ENCODE measurements at regions not wholly inside any gene's neighbourhood (a gene's known extent, or its start where the extent isn't known, plus 50 kb on each side); places are given as distances from the start of the nearest gene placed in this dataset.

- no peak overlapping the region for H3K27ac ChIP-seq
- no peak for DNase-seq (ENCODE audit: low read depth, low spot score)
Measured at GRCh38 chr12:107530701-107531100, 154.9 kb upstream of the PWP1 start.

DNA sequence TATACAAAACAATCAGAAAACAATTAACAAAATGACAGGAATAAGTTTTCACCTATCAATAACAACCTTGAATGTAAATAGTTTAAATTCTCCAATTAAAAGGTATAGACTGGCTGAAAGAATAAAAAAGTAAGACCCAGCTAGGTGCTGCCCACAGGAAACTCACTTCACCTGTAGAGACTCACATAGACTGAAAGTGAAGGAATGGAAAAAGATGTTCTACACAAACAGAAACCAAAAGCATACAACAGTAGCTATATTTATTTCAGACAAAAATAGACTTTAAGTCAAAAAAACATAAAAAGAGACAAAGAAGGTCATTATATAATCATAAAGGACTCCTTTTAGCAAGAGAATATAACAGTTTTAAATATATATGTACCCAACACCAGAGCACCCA, 152.4 kb upstream of the PWP1 start:
- DNase-seq (ENCODE audit: low read depth, low spot score), result no peak
- no peak overlapping the region for H3K27ac ChIP-seq

DNA sequence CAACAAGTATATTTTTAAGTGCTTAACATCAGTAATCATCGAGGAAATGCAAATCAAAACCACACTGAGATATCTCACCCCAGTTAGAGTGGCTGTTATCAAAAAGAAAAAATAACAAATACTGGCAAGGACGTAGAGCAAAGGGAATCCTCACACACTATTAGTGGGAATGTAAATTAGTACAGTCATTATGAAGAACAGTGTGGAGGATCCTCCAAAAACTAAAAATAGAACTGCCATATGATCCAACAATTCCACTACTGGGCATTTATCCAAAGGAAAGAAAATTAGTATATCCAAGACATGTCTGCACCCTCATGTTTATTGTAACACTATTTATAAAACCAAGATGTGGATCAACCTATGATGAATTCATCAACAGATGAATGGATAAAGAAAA, 149.0 kb upstream of the PWP1 start:
- no peak for DNase-seq (ENCODE audit: low read depth, low spot score)
- no peak overlapping the region for H3K27ac ChIP-seq

- H3K27ac ChIP-seq, result no peak overlapping the region
- no peak for DNase-seq (ENCODE audit: low read depth, low spot score)
Measured at GRCh38 chr12:107537464-107538119, 148.0 kb upstream of the PWP1 start.

- H3K27ac ChIP-seq, result no peak overlapping the region
- no peak for DNase-seq (ENCODE audit: low read depth, low spot score)
Measured at GRCh38 chr12:107539196-107539939, 146.2 kb upstream of the PWP1 start.

- no peak for DNase-seq (ENCODE audit: low read depth, low spot score)
Measured at GRCh38 chr12:107541001-107541705, 144.4 kb upstream of the PWP1 start.

DNA sequence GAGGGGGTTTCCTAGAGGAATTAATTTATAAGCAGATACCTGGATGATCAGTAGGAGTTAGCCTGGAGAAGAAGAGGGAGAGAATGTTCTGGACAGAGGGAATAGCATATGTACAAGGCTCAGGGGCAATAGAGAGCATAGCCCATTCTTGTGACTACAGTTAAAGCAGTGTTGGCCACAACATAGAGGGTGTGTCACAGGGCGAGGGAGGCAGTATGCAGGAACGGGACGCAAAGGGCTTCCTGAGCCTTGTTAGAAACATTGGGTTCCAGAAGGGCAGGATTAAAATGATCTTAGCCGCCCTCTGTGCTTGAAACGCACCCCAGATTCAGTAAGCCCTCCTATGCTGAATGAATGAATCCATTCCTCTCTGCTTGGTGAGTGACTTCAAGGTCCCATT, 142.2 kb upstream of the PWP1 start:
- H3K27ac ChIP-seq, result no peak overlapping the region

More at GRCh38 chr12:107541001-107541705, 144.4 kb upstream of the PWP1 start:
- no peak overlapping the region for H3K27ac ChIP-seq

GRCh38 chr12:107543841-107544240, 141.8 kb upstream of the PWP1 start:
- no peak overlapping the region for H3K27ac ChIP-seq
- DNase-seq (ENCODE audit: low read depth, low spot score), result no peak

More for the DNA sequence above, 142.2 kb upstream of the PWP1 start:
- DNase-seq (ENCODE audit: low read depth, low spot score), result no peak

GRCh38 chr12:107544937-107545336, 140.7 kb upstream of the PWP1 start:
- DNase-seq (ENCODE audit: low read depth, low spot score), result no peak
- H3K27ac ChIP-seq, result no peak overlapping the region

DNA sequence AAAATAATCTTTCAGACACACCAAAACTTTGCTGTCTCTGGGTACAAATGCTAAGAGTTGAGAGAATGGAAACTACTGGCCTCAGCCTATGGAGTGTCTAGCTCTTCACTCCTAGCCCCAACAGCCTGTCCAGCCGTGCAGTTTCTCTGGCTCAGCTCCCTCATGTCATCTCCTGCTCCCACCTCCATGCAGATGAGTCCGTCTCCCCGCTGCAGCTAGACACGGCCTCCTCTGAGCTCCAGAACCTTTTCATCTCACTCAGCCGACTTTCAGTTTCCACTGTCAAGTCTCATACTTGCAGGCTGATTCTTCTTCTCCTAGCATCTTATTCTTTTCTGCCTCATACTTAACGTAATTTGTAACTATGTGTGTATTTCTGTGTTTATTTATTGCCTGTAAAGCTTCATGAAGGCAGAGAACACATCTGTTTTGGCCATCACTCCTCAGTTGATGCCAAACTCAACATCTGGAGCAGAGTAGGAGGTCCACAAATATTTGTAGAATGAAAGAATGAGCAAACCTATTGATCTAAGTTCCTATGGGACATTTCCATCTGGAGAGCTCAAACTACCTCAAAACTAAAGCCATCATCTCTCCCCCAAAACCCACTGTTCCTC, 139.8 kb upstream of the PWP1 start:
- no peak for DNase-seq (ENCODE audit: low read depth, low spot score)

GRCh38 chr12:107547389-107547788, 138.2 kb upstream of the PWP1 start:
- H3K27ac ChIP-seq, result no peak overlapping the region
- DNase-seq (ENCODE audit: low read depth, low spot score), result no peak

More for the DNA sequence above, 139.8 kb upstream of the PWP1 start:
- H3K27ac ChIP-seq, result no peak overlapping the region

DNA sequence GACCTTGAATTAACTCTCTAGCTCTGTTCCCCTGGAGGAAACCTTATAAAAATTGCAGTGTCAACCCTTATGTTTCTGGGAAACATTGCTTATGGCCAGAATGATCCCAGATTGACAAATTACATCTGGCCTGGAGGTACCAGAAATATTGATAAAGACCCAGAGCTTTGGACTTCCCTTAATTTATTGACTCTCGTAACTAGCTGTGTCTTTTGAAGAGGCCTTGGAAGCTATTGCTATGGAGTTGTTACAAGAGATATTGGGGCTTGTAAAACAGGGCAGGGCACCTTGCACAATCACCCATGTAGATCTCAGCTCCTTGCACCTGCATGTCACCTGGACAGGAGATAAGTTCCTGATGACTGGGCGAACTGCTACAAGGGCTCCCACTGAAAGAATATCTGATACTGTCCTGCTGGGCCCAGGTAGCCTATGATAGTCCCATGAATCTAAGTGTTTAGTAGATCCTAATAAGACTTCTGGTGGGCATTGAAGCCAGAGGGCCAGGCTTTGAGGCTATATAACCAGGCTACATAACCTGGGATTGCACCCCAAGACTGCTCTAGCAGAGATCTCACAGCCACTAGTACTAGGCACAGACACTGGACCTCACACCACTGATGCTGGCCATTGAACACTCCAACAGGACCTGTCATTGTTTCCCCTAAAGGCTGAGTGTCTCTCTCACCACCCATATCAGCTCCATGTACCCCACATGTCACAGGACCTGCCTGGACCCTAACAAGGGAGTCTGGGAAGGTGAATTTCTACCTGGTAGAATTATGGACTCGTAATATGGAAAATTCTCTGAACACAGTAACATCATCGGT, 135.7 kb upstream of the PWP1 start:
- DNase-seq (ENCODE audit: low read depth, low spot score), result no peak
- H3K27ac ChIP-seq, result no peak overlapping the region

DNA sequence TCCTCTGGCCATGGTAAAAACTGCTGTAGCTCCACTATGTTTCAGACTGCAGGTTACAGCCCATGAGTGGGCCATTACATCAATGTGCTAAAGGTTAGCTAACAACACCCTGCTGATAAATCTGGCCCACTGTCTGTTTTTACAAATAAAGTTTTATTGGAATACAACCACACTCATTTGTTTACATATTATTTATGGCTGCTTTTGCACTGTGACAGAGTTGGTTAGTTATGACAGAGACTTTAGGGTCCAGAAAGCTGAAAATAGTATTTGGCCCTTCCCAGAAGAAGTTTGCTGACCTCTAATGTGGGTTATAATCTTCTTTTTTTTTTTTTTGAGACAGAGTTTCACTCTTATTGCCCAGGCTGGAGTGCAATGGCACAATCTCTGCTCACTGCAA, 134.2 kb upstream of the PWP1 start:
- DNase-seq (ENCODE audit: low read depth, low spot score), result no peak

GRCh38 chr12:107552263-107552662, 133.3 kb upstream of the PWP1 start:
- no peak overlapping the region for H3K27ac ChIP-seq
- no peak for DNase-seq (ENCODE audit: low read depth, low spot score)

More for the DNA sequence above, 134.2 kb upstream of the PWP1 start:
- H3K27ac ChIP-seq, result no peak overlapping the region

DNA sequence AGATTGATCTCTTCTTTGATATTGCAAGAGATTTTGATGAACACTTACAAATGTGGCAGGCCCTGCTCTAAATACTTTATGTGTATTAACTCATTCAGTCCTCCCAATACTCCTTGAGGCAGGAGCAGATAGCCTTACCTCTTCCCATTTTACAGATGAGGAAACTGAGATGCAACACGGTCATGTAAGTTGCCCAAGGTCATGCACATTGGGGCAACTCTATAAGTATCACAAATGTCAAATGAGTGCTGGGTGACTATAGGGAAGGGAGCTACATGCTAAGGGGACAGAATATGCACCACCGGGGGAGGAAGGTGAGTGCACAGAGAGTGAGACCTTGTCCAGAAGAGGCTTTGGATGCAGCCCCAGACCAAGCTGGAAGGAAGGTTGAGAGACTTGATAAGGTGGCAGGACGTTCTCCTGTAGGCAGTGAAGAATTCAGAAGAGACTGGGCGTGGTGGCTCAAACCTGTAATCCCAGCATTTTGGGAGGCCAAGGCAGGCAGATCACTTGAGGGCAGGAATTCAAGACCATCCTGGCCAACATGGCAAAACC, 132.3 kb upstream of the PWP1 start:
- no peak overlapping the region for H3K27ac ChIP-seq
- no peak for DNase-seq (ENCODE audit: low read depth, low spot score)

DNA sequence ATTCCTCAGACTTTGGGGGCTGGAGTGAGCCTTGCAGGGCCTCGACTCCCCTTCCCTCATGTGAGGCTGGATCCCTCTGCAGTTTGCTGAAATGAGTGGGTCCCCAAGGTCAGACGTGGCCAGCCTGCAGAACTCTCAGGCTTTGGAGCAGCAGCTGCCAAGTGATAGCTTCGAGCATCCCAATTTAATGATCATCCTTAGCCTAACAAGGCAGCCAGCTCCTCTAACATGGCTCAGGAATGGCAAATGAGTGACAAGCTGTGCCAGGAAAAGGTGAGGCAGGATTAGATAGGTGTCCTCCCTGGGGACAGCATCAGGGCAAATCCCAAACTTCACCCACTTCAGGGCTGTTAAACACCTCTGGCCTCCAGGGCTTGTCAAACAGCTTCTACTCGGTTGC, 130.7 kb upstream of the PWP1 start:
- DNase-seq (ENCODE audit: low read depth, low spot score), result no peak
- H3K27ac ChIP-seq, result no peak overlapping the region

DNA sequence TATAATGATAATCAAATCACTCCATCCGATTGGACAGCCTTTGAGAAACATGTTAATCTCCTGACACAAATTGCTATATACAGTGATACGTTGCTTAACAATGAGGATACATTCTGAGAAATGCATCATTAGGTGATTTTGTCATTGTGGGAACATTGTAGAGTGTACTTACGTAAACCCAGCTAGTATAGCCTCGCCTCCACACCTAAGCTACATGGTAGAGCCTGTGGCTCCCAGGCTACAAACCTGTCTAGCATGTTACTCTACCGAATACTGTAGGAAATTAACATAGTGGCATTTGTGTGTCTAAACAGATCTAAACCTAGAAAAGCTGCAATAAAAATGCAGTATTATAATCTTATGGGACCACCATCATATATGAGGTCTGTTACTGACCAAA, 128.6 kb upstream of the PWP1 start:
- no peak overlapping the region for H3K27ac ChIP-seq
- DNase-seq (ENCODE audit: low read depth, low spot score), result peak; percentile 12

- DNase-seq (ENCODE audit: low read depth, low spot score), result no peak
- no peak overlapping the region for H3K27ac ChIP-seq
Measured at GRCh38 chr12:107557589-107558100, 128.0 kb upstream of the PWP1 start.

GRCh38 chr12:107558141-107558815, 127.3 kb upstream of the PWP1 start:
- H3K27ac ChIP-seq, result no peak overlapping the region
- no peak for DNase-seq (ENCODE audit: low read depth, low spot score)
